Heart right ventricle (tissue), 16 donors: ENCODE measurements at regions not wholly inside any gene's neighbourhood (a gene's known extent, or its start where the extent isn't known, plus 50 kb on each side); places are given as distances from the start of the nearest gene placed in this dataset.
A peak's percentile ranks its signal among the peaks of the same experiment; 100 is the strongest.

ENCODE experiments used
- ATAC-seq, 8 donors: fragments of 200-7000 bp; cut with Tn5 transposase; one replicate each; pipeline ENCODE4 v1.9.1; 2020; ENCODE audit warnings: mild to moderate bottlenecking in 8 of 8, moderate library complexity in 8 of 8, moderate number of reproducible peaks in 1 of 8
- DNase-seq, 2 donors: peaks; one replicate each; pipeline ENCODE4 v3.0.0-alpha.2; 2020
- H3K27ac ChIP-seq, 10 donors: fragments of 200-600 bp; sonication (generic) in 2 of 10; one replicate each; pipeline versions ENCODE4 v1.5.0 to v1.8.0; 2020 to 2022; ENCODE audit warnings: mild to moderate bottlenecking in 3 of 10
- H3K27me3 ChIP-seq, 7 donors: fragments of 200-600 bp; one replicate each; pipeline ENCODE4 v1.8.0; 2021 to 2022; ENCODE audit warnings: mild to moderate bottlenecking in 2 of 7
- H3K36me3 ChIP-seq, 9 donors: fragments of 200-600 bp; sonication (generic) in 1 of 9; one replicate each; pipeline versions ENCODE4 v1.5.0 to v1.8.0; 2020 to 2022; ENCODE audit warnings: mild to moderate bottlenecking in 2 of 9
- H3K4me1 ChIP-seq, 9 donors: fragments of 200-600 bp; sonication (generic) in 1 of 9; one replicate each; pipeline versions ENCODE4 v1.5.0 to v1.8.0; 2020 to 2022; ENCODE audit warnings: mild to moderate bottlenecking in 4 of 9
- H3K4me3 ChIP-seq, 10 donors: fragments of 200-600 bp; sonication (generic) in 2 of 10; one replicate each; pipeline versions ENCODE4 v1.5.0 to v1.8.0; 2020 to 2022; ENCODE audit warnings: mild to moderate bottlenecking in 7 of 10, moderate library complexity in 2 of 10
- H3K9me3 ChIP-seq, 11 donors: fragments of 200-600 bp in 10 of 11; sonication (generic) in 2 of 11; one replicate each; pipeline versions ENCODE4 v1.5.0 to v1.8.0; 2013 to 2022; ENCODE audit warnings: mild to moderate bottlenecking in 2 of 11, control low read depth in 1 of 11, moderate library complexity in 1 of 11
- CTCF ChIP-seq, 9 donors: fragments of 200-600 bp; sonication (generic) in 2 of 9; IDR thresholded peaks; one replicate each; pipeline versions ENCODE4 v1.5.0 to v1.8.0; 2021 to 2022; ENCODE audit warnings: antibody characterized with exemption in 9 of 9, mild to moderate bottlenecking in 5 of 9, moderate library complexity in 1 of 9
- WGBS, 2 donors: extraction: QIAGEN DNeasy Blood & Tissue Kit; methylation state at CpG; one replicate each; pipeline ENCODE4 v1.1.7; 2013; ENCODE audit warnings: inconsistent platforms in 1 of 2; 5-methylcytosine and 5-hydroxymethylcytosine counted together
- intact Hi-C, 10 donors: fragments of 100-400 bp; cut with DNase I; formaldehyde crosslinking; loops; one replicate each; pipeline versions ENCODE4 v1.11.1 to v1.14.2; 2022
- donor health status: Arrhythmogenic right ventricular cardiomyopathy.
- donor health status: ischemic (EF 13 %, LVEDD 7.1; RV severe dilation, severe dysfunction).
- donor health status: healthy with polysubstance abuse.
- donor health status: DM: no; HTN: yes; CAD: no.
- donor health status: DM: no; HTN: no; CAD: no.
- donor health status: ischemic (EF 25% LVEDD 6.9; RV normal size, moderate dysfunction).
- donor health status: ischemic (EF 25% LVEDD 5.7; RV mildly dilated, moderate dysfunction).
- donor health status: healthy.
- donor health status: DM: yes; HTN: yes; CAD: no.
- donor health status: Ischemic cardiomyopathy.
- donor health status: ischemic (EF 35%, LVEDD 5.7; RV mildly dilated, moderate dysfunction).
- donor health status: nonischemic (EF 11% LVEDD 7.7; RV severe dilation, severe dysfunction).
- donor health status: DM: yes; HTN: yes; CAD: no.
- donor health status: PGD.
- donor health status: ischemic (EF 29% LVEDD 5.4; RV normal size, mild dysfunction).
- donor health status: nonischemic (EF 23%, LVEDD 6.1; RV moderate dilation, normal function).

GRCh38 chr18:28541276-28541930 is 364.5 kb upstream of the CDH2 start:
- Histone ChIP-seq H3K36me3 (no peaks in the 10 kb centered on the region), H3K4me3 (no peak overlapping the region), H3K27ac (peak overlapping the region in 4 of 10 donors; percentile 7 to 50 (median 42)), H3K27me3 (no peaks in the 10 kb centered on the region), H3K4me1 (no peaks in the 10 kb centered on the region), H3K9me3 (peaks cover 0 to under 1% (median 0%) of the 10 kb centered on the region in 11 donors)
- intact Hi-C loops: no loop called here
- 23 to 31% methylated on average over 3 of the region's 3 CpGs for whole genome bisulfite sequencing, 2 donors
- peak in 1 of 2 donors; percentile 3 for DNase-seq
- no peak for TF ChIP-seq CTCF (IDR thresholded peaks at IDR 0.05)
- peak in 4 of 8 donors; percentile 39 to 96 (median 78) for ATAC-seq

DNA sequence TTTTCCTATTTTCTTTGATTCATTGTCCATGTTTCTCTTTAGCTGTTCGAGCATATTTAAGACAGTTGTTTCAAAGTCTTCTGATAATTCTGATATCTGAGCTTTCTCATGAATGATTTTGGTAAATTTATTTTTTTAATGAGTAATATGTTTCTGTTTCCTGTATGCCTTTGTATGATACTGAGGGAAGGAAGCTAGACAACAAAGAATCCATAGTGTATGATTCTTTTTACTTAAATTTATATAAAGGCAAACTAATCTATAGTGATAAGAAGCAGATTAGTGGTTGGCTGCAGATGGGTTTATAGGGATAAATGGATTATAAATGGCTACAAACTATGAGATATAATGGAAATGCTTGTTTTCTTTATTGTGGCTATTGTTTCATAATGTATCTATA is 352.7 kb upstream of the CDH2 start:
- 49 to 66% methylated on average over 1 of the region's 1 CpG for WGBS, 2 donors
- H3K27ac ChIP-seq: no peak overlapping the region
- no peak for TF ChIP-seq CTCF (IDR thresholded peaks at IDR 0.05)
- no peak for DNase-seq
- no peaks in the 10 kb centered on the region for H3K36me3 ChIP-seq
- no peaks in the 10 kb centered on the region for H3K9me3 ChIP-seq
- no peaks in the 10 kb centered on the region for H3K27me3 ChIP-seq
- intact Hi-C loops: no loop called here
- H3K4me1 ChIP-seq: no peaks in the 10 kb centered on the region
- ATAC-seq: no peak
- no peak overlapping the region for H3K4me3 ChIP-seq

DNA sequence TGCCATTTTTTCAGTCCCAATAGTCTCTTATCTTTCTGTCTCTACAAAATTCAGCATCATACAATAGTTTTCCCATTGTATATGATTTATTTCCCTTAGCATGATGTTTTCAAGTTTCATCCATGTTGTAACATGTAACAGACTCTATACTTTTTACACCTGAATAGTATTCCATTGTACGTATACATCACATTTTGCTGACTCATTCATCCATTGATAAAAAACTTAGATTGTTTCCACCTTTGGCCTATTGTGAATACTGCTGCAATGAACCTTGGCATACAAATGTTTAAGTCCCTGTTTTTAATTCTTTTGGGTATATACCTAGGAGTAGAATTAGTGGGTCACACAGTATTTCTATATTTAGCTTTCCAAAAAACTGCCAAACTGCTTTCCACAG is 349.3 kb upstream of the CDH2 start:
- Histone ChIP-seq H3K4me3 (no peak overlapping the region), H3K27me3 (no peaks in the 10 kb centered on the region), H3K4me1 (no peaks in the 10 kb centered on the region), H3K27ac (no peak overlapping the region), H3K36me3 (no peaks in the 10 kb centered on the region), H3K9me3 (peaks cover 0 to 2% (median 0%) of the 10 kb centered on the region in 11 donors)
- ATAC-seq: no peak
- 86 to 95% methylated on average over 1 of the region's 1 CpG for WGBS, 2 donors
- TF ChIP-seq CTCF (IDR thresholded peaks at IDR 0.05): no peak
- no peak for DNase-seq
- intact Hi-C loops: no loop called here

DNA sequence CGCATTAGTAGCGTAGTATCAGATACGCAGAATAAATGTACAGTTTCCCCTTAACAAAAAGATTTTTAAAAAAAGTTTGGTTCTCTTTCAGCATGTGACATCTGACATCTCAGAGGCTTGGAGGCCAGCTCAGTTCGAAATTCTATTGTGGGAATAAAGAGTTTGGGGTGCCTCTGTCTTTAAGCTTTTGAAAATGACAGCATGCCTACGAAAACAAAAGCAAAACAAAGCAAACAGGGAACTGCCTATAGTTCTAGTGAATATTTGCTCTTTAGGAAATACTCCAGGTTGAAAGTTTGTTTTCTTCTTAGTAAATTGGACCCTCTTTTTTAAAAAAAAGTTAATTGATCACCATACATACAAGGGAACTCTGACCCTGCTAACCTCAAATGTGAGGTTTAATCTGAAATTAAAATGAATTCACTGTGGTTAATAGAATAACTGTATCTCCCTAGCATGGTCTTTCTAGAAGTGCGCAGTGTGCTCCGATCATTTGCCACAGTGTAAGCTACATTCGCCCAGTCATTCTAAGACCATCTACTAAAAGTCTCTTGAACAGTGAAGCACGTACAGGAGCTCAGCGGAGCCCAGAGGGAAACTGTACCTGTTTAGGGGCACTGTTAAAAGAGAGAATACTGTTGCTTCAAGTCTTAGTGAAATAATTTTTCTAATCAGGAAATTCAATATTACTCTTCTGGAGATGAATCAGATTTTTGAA is 347.0 kb upstream of the CDH2 start:
- DNase-seq (no peak), ATAC-seq (no peak)
- Histone ChIP-seq H3K36me3 (no peaks in the 10 kb centered on the region), H3K4me3 (no peak overlapping the region), H3K27me3 (no peaks in the 10 kb centered on the region), H3K9me3 (peaks cover 0 to 9% (median 0%) of the 10 kb centered on the region in 11 donors), H3K4me1 (no peaks in the 10 kb centered on the region), H3K27ac (no peak overlapping the region)
- intact Hi-C loops: no loop called here
- 86 to 90% methylated on average over 10 of the region's 10 CpGs for WGBS, 2 donors
- TF ChIP-seq CTCF (IDR thresholded peaks at IDR 0.05): no peak
